Stimulated activated naive B cell treated with anti-CD40 and anti-IgM and Interleukin-4, amounts not matched to agents 10 μg/mL and 1 μg/mL and 100 μg/mL, for 72 hours (primary cell): ENCODE measurements at regions not wholly inside any gene's neighbourhood (a gene's known extent, or its start where the extent isn't known, plus 50 kb on each side); places are given as distances from the start of the nearest gene placed in this dataset.

Experiments
- ATAC-seq, 2 donors: fragments of 150-1000 bp; cut with Tn5 transposase; replicated peaks; 2 replicates each; pipeline ENCODE4 v1.10.0; 2021; ENCODE audit warnings: moderate library complexity in 1 of 2
- DNase-seq: peaks from one replicate; pipeline ENCODE4 v3.0.0; 2021
- H3K27ac Mint-ChIP-seq: one replicate; pipeline ENCODE4 v1.8.0; 2022; ENCODE audit warnings: mild to moderate bottlenecking, mixed read lengths
- H3K27me3 Mint-ChIP-seq, 2 donors: one replicate each; pipeline ENCODE4 v1.8.0; 2022; ENCODE audit warnings: mixed read lengths in 2 of 2
- H3K36me3 Mint-ChIP-seq, 2 donors: one replicate each; pipeline ENCODE4 v1.8.0; 2022; ENCODE audit warnings: mixed read lengths in 2 of 2, mild to moderate bottlenecking in 1 of 2
- H3K4me1 Mint-ChIP-seq, 2 donors: one replicate each; pipeline ENCODE4 v1.8.0; 2022; ENCODE audit warnings: mixed read lengths in 2 of 2, mild to moderate bottlenecking in 1 of 2
- H3K4me3 Mint-ChIP-seq, 2 donors: one replicate each; pipeline ENCODE4 v1.8.0; 2022; ENCODE audit warnings: mild to moderate bottlenecking in 2 of 2, mixed read lengths in 2 of 2, moderate library complexity in 1 of 2
- H3K9me3 Mint-ChIP-seq, 2 donors: one replicate each; pipeline ENCODE4 v1.8.0; 2022; ENCODE audit warnings: mixed read lengths in 2 of 2, mild to moderate bottlenecking in 1 of 2

- no peaks in the 10 kb centered on the region for H3K36me3 Mint-ChIP-seq
- H3K4me1 Mint-ChIP-seq, result no peaks in the 10 kb centered on the region
- no peak overlapping the region for H3K4me3 Mint-ChIP-seq
- no peak overlapping the region for H3K27ac Mint-ChIP-seq
- H3K9me3 Mint-ChIP-seq, result no peaks in the 10 kb centered on the region
- ATAC-seq (no peak), DNase-seq (no peak)
- no peaks in the 10 kb centered on the region for H3K27me3 Mint-ChIP-seq
Observed at GRCh38 chr19:31146015-31146414, 203.2 kb downstream of the TSHZ3 start.

- Mint-ChIP-seq H3K27me3 (no peaks in the 10 kb centered on the region), H3K27ac (no peak overlapping the region), H3K9me3 (no peaks in the 10 kb centered on the region), H3K36me3 (no peaks in the 10 kb centered on the region), H3K4me1 (no peaks in the 10 kb centered on the region), H3K4me3 (no peak overlapping the region)
- DNase-seq (no peak), ATAC-seq (no peak)
Observed at GRCh38 chr19:31145007-31145406, 204.2 kb downstream of the TSHZ3 start.

- no peak for ATAC-seq
- H3K4me3 Mint-ChIP-seq, result no peak overlapping the region
Observed at GRCh38 chr19:31144075-31144870, 205.0 kb downstream of the TSHZ3 start.

DNA sequence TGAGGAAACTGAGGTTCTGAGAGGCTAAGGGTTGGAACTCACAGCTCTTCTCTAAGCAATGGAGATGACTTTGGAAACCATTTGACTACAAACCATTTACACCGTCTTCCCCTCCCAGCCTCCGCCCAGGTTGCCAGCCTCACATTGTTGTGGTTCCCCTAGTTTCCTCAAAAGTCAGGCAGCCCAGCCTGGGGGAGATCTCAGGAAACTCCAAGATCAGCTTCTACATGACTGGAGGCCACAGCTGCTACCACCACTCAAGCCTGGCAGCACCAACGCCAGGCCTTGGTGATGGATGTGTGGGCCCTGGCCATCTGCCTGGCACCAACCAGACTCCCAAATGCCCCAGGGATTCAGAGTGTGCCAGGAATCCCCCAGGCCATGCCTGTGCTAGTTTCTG is 207.9 kb downstream of the TSHZ3 start:
- Mint-ChIP-seq H3K4me3 (no peak overlapping the region), H3K27ac (no peak overlapping the region), H3K4me1 (no peaks in the 10 kb centered on the region), H3K36me3 (no peaks in the 10 kb centered on the region), H3K9me3 (peaks cover 0 to 4% of the 10 kb centered on the region in 2 donors), H3K27me3 (no peaks in the 10 kb centered on the region)
- DNase-seq, result no peak
- ATAC-seq, result no peak

More at GRCh38 chr19:31144075-31144870, 205.0 kb downstream of the TSHZ3 start:
- Mint-ChIP-seq H3K4me1 (no peaks in the 10 kb centered on the region), H3K27me3 (no peaks in the 10 kb centered on the region), H3K36me3 (no peaks in the 10 kb centered on the region), H3K27ac (no peak overlapping the region), H3K9me3 (no peaks in the 10 kb centered on the region)
- no peak for DNase-seq

DNA sequence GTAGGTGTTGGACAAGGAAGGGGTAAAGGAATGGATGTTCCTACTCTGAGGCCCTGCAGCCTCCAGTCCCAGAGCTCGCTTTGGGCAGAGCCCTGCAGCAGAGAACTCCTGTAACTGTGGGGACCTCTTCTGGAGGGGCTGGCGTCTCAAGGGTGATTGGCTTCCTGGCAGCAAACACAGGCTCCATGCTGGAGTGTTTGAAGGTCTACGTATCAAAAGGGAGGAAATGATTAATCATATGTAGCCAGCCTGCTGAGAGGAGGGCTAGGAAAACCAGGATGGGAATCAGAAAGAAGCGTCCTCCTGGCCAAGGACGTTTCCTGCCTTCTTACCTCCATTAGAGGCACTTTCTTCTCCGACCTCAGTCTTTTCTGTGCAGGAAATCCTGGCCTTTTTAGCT is 208.5 kb downstream of the TSHZ3 start:
- Mint-ChIP-seq H3K27ac (no peak overlapping the region), H3K36me3 (no peaks in the 10 kb centered on the region), H3K27me3 (no peaks in the 10 kb centered on the region), H3K9me3 (peaks cover 0 to 4% of the 10 kb centered on the region in 2 donors), H3K4me1 (no peaks in the 10 kb centered on the region), H3K4me3 (no peak overlapping the region)
- ATAC-seq, result no peak
- no peak for DNase-seq

DNA sequence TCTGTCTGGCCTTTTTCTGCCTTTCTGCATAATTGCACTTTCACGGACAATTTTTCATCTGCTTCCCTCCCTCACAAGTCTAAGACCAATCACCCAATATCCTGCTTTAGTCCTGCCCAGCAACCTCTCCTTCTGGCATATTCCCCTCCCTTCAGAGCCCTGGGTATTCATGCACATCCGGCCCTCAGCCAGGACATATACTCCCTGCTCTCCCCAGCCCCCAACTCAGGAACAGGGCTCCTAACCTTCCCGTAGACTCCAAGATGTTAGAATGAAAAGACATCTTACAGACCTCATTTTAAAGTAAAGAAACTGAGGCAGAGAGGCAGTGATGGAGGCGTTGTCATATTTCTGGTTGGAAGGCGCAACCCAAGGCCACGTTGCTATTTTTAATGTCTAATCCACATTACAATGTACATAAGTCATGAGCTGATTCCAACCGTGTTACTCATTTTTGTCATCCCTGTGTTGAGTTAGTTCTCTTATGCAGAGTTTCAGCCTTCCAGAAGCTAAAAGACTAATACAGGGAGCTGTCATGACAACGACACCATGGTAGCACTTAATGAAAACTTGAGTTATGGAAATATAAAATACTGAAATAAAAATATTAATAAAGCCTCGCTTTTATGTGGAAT is 209.2 kb downstream of the TSHZ3 start:
- H3K36me3 Mint-ChIP-seq, result no peaks in the 10 kb centered on the region
- no peak overlapping the region for H3K4me3 Mint-ChIP-seq
- no peak for DNase-seq
- H3K9me3 Mint-ChIP-seq, result peaks cover 0 to 4% of the 10 kb centered on the region in 2 donors
- no peak for ATAC-seq
- H3K27ac Mint-ChIP-seq, result no peak overlapping the region
- no peaks in the 10 kb centered on the region for H3K4me1 Mint-ChIP-seq
- H3K27me3 Mint-ChIP-seq, result no peaks in the 10 kb centered on the region

DNA sequence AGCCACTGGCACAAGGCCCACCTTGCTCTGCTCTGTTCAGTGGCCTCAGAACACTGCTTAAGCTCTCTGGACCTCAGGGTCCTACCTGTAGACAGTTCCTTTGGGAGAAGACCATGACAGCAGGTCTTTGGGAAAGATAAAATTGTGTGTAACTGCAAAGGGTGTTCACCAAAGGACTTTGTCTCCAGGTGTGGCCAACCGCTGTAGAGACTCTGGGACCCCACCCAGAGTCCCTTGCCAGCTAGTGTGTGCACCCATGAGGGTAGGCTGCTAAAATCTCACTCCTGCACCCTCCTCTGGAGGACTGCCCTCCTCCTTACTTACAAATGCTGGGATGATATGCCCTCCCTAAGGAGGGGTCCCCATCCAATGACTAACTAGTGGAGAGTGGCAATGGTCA is 211.2 kb downstream of the TSHZ3 start:
- DNase-seq (no peak), ATAC-seq (no peak)
- H3K27ac Mint-ChIP-seq, result no peak overlapping the region
- H3K4me3 Mint-ChIP-seq, result no peak overlapping the region
- peaks cover 0 to 4% of the 10 kb centered on the region in 2 donors for H3K9me3 Mint-ChIP-seq
- H3K36me3 Mint-ChIP-seq, result no peaks in the 10 kb centered on the region
- no peaks in the 10 kb centered on the region for H3K4me1 Mint-ChIP-seq
- H3K27me3 Mint-ChIP-seq, result no peaks in the 10 kb centered on the region

DNA sequence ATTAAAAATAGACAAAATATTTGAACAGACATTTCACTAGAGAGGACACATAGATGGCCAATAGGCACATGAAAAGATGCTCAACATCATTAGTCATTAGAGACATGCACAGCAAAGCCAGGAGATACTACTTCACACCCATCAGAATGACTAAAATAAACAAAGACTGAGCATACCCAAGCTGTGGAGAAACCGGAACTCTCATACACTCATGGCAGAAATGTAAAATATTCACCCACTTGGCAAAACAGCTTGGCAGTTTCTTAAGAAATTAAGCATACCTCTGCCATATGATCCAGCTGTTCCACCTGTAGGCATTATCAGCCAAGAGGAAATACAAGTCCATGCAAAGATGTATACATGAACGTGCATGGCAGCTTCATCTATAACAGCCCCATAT is 213.4 kb downstream of the TSHZ3 start:
- Mint-ChIP-seq H3K27me3 (no peaks in the 10 kb centered on the region), H3K27ac (no peak overlapping the region)

DNA sequence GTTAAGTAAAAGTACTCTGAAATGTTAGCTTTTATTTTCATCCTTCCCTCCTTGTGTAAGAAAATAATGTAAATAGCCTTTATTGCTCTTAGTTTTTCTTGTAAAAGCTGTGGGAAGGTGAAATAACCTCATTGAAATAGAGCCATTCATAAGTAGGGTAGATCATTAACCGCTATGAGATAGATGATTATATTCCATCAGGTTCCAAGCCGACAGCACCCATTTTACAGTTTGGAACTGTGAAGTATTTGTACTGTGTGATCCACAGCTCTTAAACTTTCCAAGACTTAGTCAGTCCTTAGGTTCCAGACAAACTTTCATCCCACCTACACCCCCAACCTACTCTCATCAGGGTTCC is 216.5 kb downstream of the TSHZ3 start:
- DNase-seq (no peak), ATAC-seq (no peak)
- H3K27ac Mint-ChIP-seq, result no peak overlapping the region
- peaks cover 5 to 9% of the 10 kb centered on the region in 2 donors for H3K9me3 Mint-ChIP-seq
- H3K4me1 Mint-ChIP-seq, result no peaks in the 10 kb centered on the region
- no peaks in the 10 kb centered on the region for H3K36me3 Mint-ChIP-seq
- no peak overlapping the region for H3K4me3 Mint-ChIP-seq
- no peaks in the 10 kb centered on the region for H3K27me3 Mint-ChIP-seq

More for the DNA sequence above, 213.4 kb downstream of the TSHZ3 start:
- H3K9me3 Mint-ChIP-seq, result peaks cover 0 to 7% of the 10 kb centered on the region in 2 donors
- ATAC-seq (no peak), DNase-seq (no peak)
- no peaks in the 10 kb centered on the region for H3K4me1 Mint-ChIP-seq
- H3K36me3 Mint-ChIP-seq, result no peaks in the 10 kb centered on the region
- H3K4me3 Mint-ChIP-seq, result no peak overlapping the region

DNA sequence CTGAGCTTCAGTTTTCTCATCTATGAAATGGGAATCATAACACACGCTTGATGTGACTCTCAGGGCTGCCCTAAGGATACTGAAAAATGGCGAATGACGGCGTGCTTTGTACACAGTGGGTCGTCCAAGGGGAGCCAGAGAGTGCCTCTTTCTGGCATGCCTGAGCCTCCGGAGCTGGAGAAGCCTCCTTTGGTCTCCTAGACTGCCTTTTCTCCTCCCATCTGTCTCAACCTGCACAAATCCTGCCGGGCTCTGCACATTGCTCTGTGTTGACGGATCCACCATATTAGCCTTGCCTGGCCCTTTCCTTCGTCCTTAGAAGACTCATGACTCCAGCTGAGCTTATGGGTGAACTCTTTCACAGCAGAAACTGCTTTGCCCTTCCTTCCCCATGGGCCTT is 220.9 kb downstream of the TSHZ3 start:
- ATAC-seq (no peak), DNase-seq (no peak)
- no peak overlapping the region for H3K27ac Mint-ChIP-seq
- H3K9me3 Mint-ChIP-seq, result peaks cover 8 to 10% of the 10 kb centered on the region in 2 donors
- H3K4me1 Mint-ChIP-seq, result peaks cover 0 to 1% of the 10 kb centered on the region in 2 donors
- H3K4me3 Mint-ChIP-seq, result no peak overlapping the region
- H3K36me3 Mint-ChIP-seq, result no peaks in the 10 kb centered on the region
- no peaks in the 10 kb centered on the region for H3K27me3 Mint-ChIP-seq

DNA sequence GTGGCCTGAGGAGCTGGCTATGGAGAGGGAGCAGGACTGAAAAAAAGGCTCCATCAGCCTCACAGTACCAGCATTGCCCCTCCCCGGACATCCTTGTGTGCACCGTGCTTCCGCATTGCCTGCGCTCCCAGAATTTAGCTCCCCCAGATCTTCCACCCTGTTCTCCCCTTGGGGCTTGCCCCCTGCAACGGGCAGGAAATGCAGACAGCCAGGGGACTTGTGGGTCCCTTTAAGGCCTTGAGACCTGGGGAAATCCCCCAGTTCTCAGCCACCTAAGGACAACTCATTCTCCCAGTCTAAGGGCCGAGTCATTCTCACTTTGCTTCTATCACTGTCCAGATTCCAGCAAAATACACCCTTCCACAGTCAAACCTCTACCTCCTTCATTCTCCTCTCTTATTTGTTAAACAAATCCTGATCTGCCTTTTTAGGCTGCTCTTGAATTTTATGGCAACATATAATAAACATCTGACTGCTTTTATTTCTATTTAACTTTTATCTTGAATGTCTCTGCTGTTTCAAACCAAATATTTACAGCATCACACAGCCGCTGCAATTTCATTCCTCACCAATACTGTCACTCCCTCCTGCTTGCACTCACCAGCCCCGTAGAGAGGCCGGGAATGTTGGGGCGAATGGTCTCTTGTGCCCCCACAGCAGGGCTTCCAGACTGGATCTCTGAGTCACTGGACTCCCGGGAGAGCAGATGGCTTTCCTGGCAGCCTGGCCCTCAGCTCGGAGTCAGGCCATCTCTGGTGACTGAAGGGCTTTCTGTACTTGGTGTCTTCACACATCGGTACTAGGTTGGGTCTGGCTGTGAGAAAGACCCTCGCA is 221.9 kb downstream of the TSHZ3 start:
- ATAC-seq, result no peak
- DNase-seq, result no peak
- no peak overlapping the region for H3K4me3 Mint-ChIP-seq
- peaks cover 0 to 1% of the 10 kb centered on the region in 2 donors for H3K4me1 Mint-ChIP-seq
- no peak overlapping the region for H3K27ac Mint-ChIP-seq
- H3K27me3 Mint-ChIP-seq, result no peaks in the 10 kb centered on the region
- H3K36me3 Mint-ChIP-seq, result no peaks in the 10 kb centered on the region
- H3K9me3 Mint-ChIP-seq, result peaks cover 8% of the 10 kb centered on the region in 2 donors

DNA sequence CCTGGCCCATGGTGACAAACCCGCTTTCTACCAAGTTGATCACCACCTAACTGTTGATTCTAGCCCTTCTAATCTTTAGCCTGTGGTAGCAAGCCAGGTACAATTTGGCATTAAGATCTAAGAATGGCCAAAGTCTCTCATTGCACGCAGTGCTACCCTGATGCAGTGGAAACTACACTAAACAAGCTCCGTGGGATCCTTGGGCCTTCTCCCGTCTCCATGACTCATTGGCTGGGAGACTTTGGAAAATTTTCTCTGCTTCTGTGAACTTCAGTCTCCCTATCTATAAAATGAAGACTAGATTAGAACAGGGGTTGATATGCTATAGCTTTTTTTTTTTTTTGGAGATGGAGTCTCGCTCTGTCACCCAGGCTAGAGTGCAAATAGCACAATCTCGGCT is 223.0 kb downstream of the TSHZ3 start:
- no peaks in the 10 kb centered on the region for H3K27me3 Mint-ChIP-seq
- DNase-seq (no peak), ATAC-seq (no peak)
- peaks cover 8% of the 10 kb centered on the region in 2 donors for H3K9me3 Mint-ChIP-seq
- no peak overlapping the region for H3K4me3 Mint-ChIP-seq
- H3K36me3 Mint-ChIP-seq, result no peaks in the 10 kb centered on the region
- no peak overlapping the region for H3K27ac Mint-ChIP-seq
- peaks cover 0 to 1% of the 10 kb centered on the region in 2 donors for H3K4me1 Mint-ChIP-seq

DNA sequence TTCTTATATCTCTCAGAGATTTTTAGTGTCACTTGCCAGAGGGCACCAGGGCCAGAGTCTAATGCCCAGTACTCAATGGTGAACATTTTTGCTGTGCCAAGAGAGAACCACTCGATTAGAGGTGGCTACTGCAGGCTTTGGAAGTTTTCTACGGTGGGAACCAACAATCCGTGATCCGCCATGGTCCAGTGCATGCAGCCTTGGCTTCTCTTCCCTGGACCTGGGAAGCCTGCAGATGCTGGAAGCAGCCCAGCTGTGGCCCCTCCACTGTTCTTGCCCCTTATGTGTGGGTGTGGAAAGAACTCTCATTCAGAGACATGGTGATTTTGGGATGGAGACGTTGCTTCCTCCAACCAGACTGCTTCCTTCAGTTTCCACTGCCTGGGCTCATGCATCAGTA is 224.2 kb downstream of the TSHZ3 start:
- H3K4me3 Mint-ChIP-seq, result no peak overlapping the region
- ATAC-seq, result no peak
- no peaks in the 10 kb centered on the region for H3K27me3 Mint-ChIP-seq
- H3K27ac Mint-ChIP-seq, result no peak overlapping the region
- H3K9me3 Mint-ChIP-seq, result peaks cover 8 to 11% of the 10 kb centered on the region in 2 donors
- no peaks in the 10 kb centered on the region for H3K36me3 Mint-ChIP-seq
- H3K4me1 Mint-ChIP-seq, result peaks cover 0 to 1% of the 10 kb centered on the region in 2 donors
- no peak for DNase-seq

- H3K4me3 Mint-ChIP-seq, result no peak overlapping the region
- no peak overlapping the region for H3K27ac Mint-ChIP-seq
- H3K4me1 Mint-ChIP-seq, result no peaks in the 10 kb centered on the region
- peaks cover 7 to 10% of the 10 kb centered on the region in 2 donors for H3K9me3 Mint-ChIP-seq
- DNase-seq (no peak), ATAC-seq (no peak)
- H3K27me3 Mint-ChIP-seq, result no peaks in the 10 kb centered on the region
- H3K36me3 Mint-ChIP-seq, result no peaks in the 10 kb centered on the region
Observed at GRCh38 chr19:31121501-31121900, 227.7 kb downstream of the TSHZ3 start.
